Gastroesophageal sphincter (tissue), 4 donors: ENCODE measurements at regions not wholly inside any gene's neighbourhood (a gene's known extent, or its start where the extent isn't known, plus 50 kb on each side); places are given as distances from the start of the nearest gene placed in this dataset.

Source experiments
- ATAC-seq: fragments of 150-250 bp; one replicate; pipeline ENCODE4 v1.9.1; 2016; ENCODE audit warnings: mild to moderate bottlenecking, moderate library complexity
- H3K27ac ChIP-seq, 4 donors: fragments of 200-600 bp; sonication (generic) in 3 of 4; 1 replicate in 3 of 4; 2 replicates in 1 of 4; pipeline ENCODE4 v1.5.1; 2016 to 2019
- H3K27me3 ChIP-seq: fragments of 200-600 bp; sonication (generic); one replicate; pipeline ENCODE4 v1.5.1; 2019
- H3K36me3 ChIP-seq, 2 donors: fragments of 200-600 bp; sonication (generic); one replicate each; pipeline ENCODE4 v1.5.1; 2019; ENCODE audit warnings: control low read depth in 1 of 2
- H3K4me1 ChIP-seq, 3 donors: fragments of 200-600 bp; sonication (generic); 1 replicate in 2 of 3; 2 replicates in 1 of 3; pipeline ENCODE4 v1.5.1; 2016 to 2019; ENCODE audit warnings: control low read depth in 2 of 3
- H3K4me3 ChIP-seq, 2 donors: fragments of 200-600 bp; sonication (generic); one replicate each; pipeline ENCODE4 v1.5.1; 2019; ENCODE audit warnings: mild to moderate bottlenecking in 1 of 2, moderate library complexity in 1 of 2
- H3K9me3 ChIP-seq, 3 donors: fragments of 200-600 bp; sonication (generic); one replicate each; pipeline ENCODE4 v1.5.1; 2017 to 2019; ENCODE audit warnings: control low read depth in 2 of 3
- CTCF ChIP-seq, 4 experiments: fragments of 200-600 bp in 2 of 4; fragments of 450-650 bp in 2 of 4; sonication (generic) in 1 of 4; IDR thresholded peaks; one replicate each; pipeline ENCODE4 v1.5.1; 2017 to 2019; ENCODE audit warnings: antibody characterized with exemption in 4 of 4, mild to moderate bottlenecking in 2 of 4, moderate library complexity in 2 of 4
- EP300 ChIP-seq: sonication (generic); formaldehyde crosslinking; IDR thresholded peaks from one replicate; pipeline ENCODE4 v1.6.1; 2017; ENCODE audit warnings: antibody characterized with exemption, mild to moderate bottlenecking
- POLR2A ChIP-seq, 2 donors: fragments of 450-650 bp; IDR thresholded peaks; one replicate each; pipeline ENCODE4 v1.6.1; 2017; ENCODE audit warnings: antibody characterized with exemption in 2 of 2, mild to moderate bottlenecking in 2 of 2, moderate library complexity in 1 of 2
- POLR2AphosphoS5 ChIP-seq: sonication (generic); formaldehyde crosslinking; IDR thresholded peaks from one replicate; pipeline ENCODE4 v1.6.1; 2017; ENCODE audit warnings: antibody characterized with exemption
- WGBS, 2 donors: methylation state at CpG; one replicate each; pipeline ENCODE4 v1.1.5; 2018; ENCODE audit warnings: low coverage in 1 of 2; 5-methylcytosine and 5-hydroxymethylcytosine counted together

GRCh38 chr3:86814918-86815655 is 175.9 kb downstream of the VGLL3 start:
- no peaks in the 10 kb centered on the region for H3K9me3 ChIP-seq
- H3K4me3 ChIP-seq: no peak overlapping the region
- no peak for TF ChIP-seq CTCF (IDR thresholded peaks at IDR 0.05)
- no peak for TF ChIP-seq POLR2A (IDR thresholded peaks at IDR 0.05)
- TF ChIP-seq POLR2AphosphoS5: no peak
- no peak for TF ChIP-seq EP300
- H3K27ac ChIP-seq: no peak overlapping the region
- WGBS, 2 donors: 45 to 67% methylated on average over 2 to 4 of the region's 4 CpGs
- H3K36me3 ChIP-seq: no peaks in the 10 kb centered on the region
- no peaks in the 10 kb centered on the region for H3K27me3 ChIP-seq
- no peaks in the 10 kb centered on the region for H3K4me1 ChIP-seq
- no peak for ATAC-seq

DNA sequence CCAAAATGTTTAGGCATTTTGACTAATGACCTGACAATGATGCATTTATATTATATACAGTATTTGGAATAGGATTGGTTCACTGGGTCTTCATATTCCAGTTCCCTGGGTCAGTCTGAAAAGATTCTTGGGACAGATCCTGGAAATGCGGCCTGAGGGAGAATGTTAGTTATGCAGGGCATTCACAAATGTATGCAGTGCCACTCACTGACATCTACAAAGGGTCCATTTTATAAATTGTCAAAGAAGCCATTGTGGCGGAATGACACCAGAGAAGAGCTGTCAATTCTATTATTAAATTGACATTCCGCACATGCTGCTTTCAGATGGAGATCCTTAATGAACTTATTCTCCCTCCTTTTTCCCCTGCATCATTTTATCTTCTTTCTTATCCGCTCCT is 176.6 kb downstream of the VGLL3 start:
- WGBS, 2 donors: 62 to 88% methylated on average over 3 to 4 of the region's 4 CpGs
- H3K36me3 ChIP-seq: no peaks in the 10 kb centered on the region
- no peak overlapping the region for H3K27ac ChIP-seq
- H3K9me3 ChIP-seq: no peaks in the 10 kb centered on the region
- H3K4me3 ChIP-seq: no peak overlapping the region
- TF ChIP-seq POLR2A (IDR thresholded peaks at IDR 0.05) (no peak), EP300 (no peak)
- H3K4me1 ChIP-seq: no peaks in the 10 kb centered on the region
- no peaks in the 10 kb centered on the region for H3K27me3 ChIP-seq
- no peak for ATAC-seq

GRCh38 chr3:86801921-86802320 is 189.0 kb downstream of the VGLL3 start:
- Histone ChIP-seq H3K4me3 (no peak overlapping the region), H3K27ac (no peak overlapping the region), H3K27me3 (no peaks in the 10 kb centered on the region), H3K4me1 (no peaks in the 10 kb centered on the region), H3K36me3 (no peaks in the 10 kb centered on the region), H3K9me3 (peaks cover 0 to 21% (median 0%) of the 10 kb centered on the region in 3 donors)
- TF ChIP-seq POLR2A (IDR thresholded peaks at IDR 0.05): no peak
- 50 to 87% methylated on average over 1 to 3 of the region's 3 CpGs for WGBS, 2 donors
- no peak for ATAC-seq

DNA sequence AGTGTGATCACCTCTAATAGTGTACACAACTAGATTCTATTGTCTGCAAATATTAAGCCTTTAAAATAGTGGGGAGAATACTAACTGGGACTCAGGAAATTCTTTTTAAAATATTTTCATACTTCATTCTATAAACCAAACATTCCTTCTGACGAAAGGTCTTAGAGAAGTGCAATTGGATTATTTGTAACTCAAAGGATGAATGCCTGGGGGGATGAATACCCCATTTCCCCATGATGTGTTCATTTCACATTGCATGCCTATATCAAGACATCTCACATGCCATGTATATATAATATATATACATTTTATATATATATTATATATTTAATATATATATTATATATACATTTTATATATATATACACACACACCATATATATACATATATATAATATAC is 189.9 kb downstream of the VGLL3 start:
- 31 to 42% methylated on average over 1 of the region's 1 CpG for WGBS, 2 donors
- no peak for TF ChIP-seq POLR2AphosphoS5
- no peak for TF ChIP-seq EP300
- TF ChIP-seq CTCF (IDR thresholded peaks at IDR 0.05): no peak
- no peak for TF ChIP-seq POLR2A (IDR thresholded peaks at IDR 0.05)
- Histone ChIP-seq H3K27ac (no peak overlapping the region), H3K27me3 (no peaks in the 10 kb centered on the region), H3K4me3 (no peak overlapping the region), H3K9me3 (peaks cover 0 to 12% (median 0%) of the 10 kb centered on the region in 3 donors), H3K36me3 (no peaks in the 10 kb centered on the region), H3K4me1 (no peaks in the 10 kb centered on the region)
- no peak for ATAC-seq

GRCh38 chr3:86800116-86800515 is 190.8 kb downstream of the VGLL3 start:
- no peak overlapping the region for H3K4me3 ChIP-seq
- WGBS, 2 donors: 46 to 68% methylated on average over 3 of the region's 3 CpGs
- H3K36me3 ChIP-seq: no peaks in the 10 kb centered on the region
- TF ChIP-seq CTCF (IDR thresholded peaks at IDR 0.05) (no peak), EP300 (no peak), POLR2A (IDR thresholded peaks at IDR 0.05) (no peak), POLR2AphosphoS5 (no peak)
- H3K9me3 ChIP-seq: peaks cover 0 to 3% (median 0%) of the 10 kb centered on the region in 3 donors
- no peak for ATAC-seq
- H3K27me3 ChIP-seq: no peaks in the 10 kb centered on the region
- no peak overlapping the region for H3K27ac ChIP-seq
- peaks cover 0 to under 1% (median 0%) of the 10 kb centered on the region in 3 donors for H3K4me1 ChIP-seq

GRCh38 chr3:86797946-86798345 is 193.0 kb downstream of the VGLL3 start:
- Histone ChIP-seq H3K4me3 (no peak overlapping the region), H3K9me3 (no peaks in the 10 kb centered on the region), H3K36me3 (no peaks in the 10 kb centered on the region), H3K27ac (no peak overlapping the region), H3K27me3 (no peaks in the 10 kb centered on the region), H3K4me1 (peaks cover 3 to 18% (median 5%) of the 10 kb centered on the region in 3 donors)
- TF ChIP-seq POLR2AphosphoS5 (no peak), CTCF (IDR thresholded peaks at IDR 0.05) (no peak), EP300 (no peak), POLR2A (IDR thresholded peaks at IDR 0.05) (no peak)
- 90 to 92% methylated on average over 1 of the region's 1 CpG for WGBS, 2 donors
- ATAC-seq: no peak
